Activated CD4-positive, alpha-beta T cell treated with anti-CD3 and anti-CD28 coated beads, Interleukin-2, amount 10 ng/mL, durations not matched to agents 24 days and 14 days (primary cell): ENCODE measurements at regions not wholly inside any gene's neighbourhood (a gene's known extent, or its start where the extent isn't known, plus 50 kb on each side); places are given as distances from the start of the nearest gene placed in this dataset.

Source experiments
- DNase-seq: peaks from one replicate; pipeline ENCODE4 v3.0.0; 2022
- H3K27ac Mint-ChIP-seq: one replicate; pipeline ENCODE4 v1.8.0; 2022; ENCODE audit warnings: mild to moderate bottlenecking, mixed read lengths
- H3K27me3 Mint-ChIP-seq: one replicate; pipeline ENCODE4 v1.8.0; 2022; ENCODE audit warnings: mixed read lengths
- H3K36me3 Mint-ChIP-seq: one replicate; pipeline ENCODE4 v1.8.0; 2022; ENCODE audit warnings: low read depth, mild to moderate bottlenecking, mixed read lengths
- H3K4me1 Mint-ChIP-seq: one replicate; pipeline ENCODE4 v1.8.0; 2021; ENCODE audit warnings: mixed read lengths
- H3K4me3 Mint-ChIP-seq: one replicate; pipeline ENCODE4 v1.8.0; 2022; ENCODE audit warnings: mild to moderate bottlenecking, moderate library complexity, mixed read lengths
- H3K9me3 Mint-ChIP-seq: one replicate; pipeline ENCODE4 v1.8.0; 2021; ENCODE audit warnings: mixed read lengths
- intact Hi-C: fragments of 100-400 bp; cut with micrococcal nuclease; formaldehyde crosslinking; loops from one replicate; pipeline ENCODE4 v1.15.1; 2023

GRCh38 chr10:111131168-111131799 lies 54.5 kb downstream of the ADRA2A start:
- DNase-seq, result no peak
- H3K27me3 Mint-ChIP-seq, result peaks cover 29% of the 10 kb centered on the region
- H3K27ac Mint-ChIP-seq, result no peak overlapping the region
- H3K9me3 Mint-ChIP-seq, result no peaks in the 10 kb centered on the region
- no peaks in the 10 kb centered on the region for H3K36me3 Mint-ChIP-seq
- no peak overlapping the region for H3K4me3 Mint-ChIP-seq
- intact Hi-C loops, result no loop called here
- H3K4me1 Mint-ChIP-seq, result no peaks in the 10 kb centered on the region

GRCh38 chr10:111137007-111137406 lies 60.2 kb downstream of the ADRA2A start:
- no peak overlapping the region for H3K27ac Mint-ChIP-seq
- H3K36me3 Mint-ChIP-seq, result no peaks in the 10 kb centered on the region
- peaks cover 34% of the 10 kb centered on the region for H3K27me3 Mint-ChIP-seq
- H3K4me3 Mint-ChIP-seq, result no peak overlapping the region
- H3K4me1 Mint-ChIP-seq, result no peaks in the 10 kb centered on the region
- no peaks in the 10 kb centered on the region for H3K9me3 Mint-ChIP-seq
- no peak for DNase-seq
- intact Hi-C loops, result no loop called here

- H3K27me3 Mint-ChIP-seq, result peaks cover 34% of the 10 kb centered on the region
- no peaks in the 10 kb centered on the region for H3K36me3 Mint-ChIP-seq
- no peak overlapping the region for H3K27ac Mint-ChIP-seq
- intact Hi-C loops, result no loop called here
- no peaks in the 10 kb centered on the region for H3K9me3 Mint-ChIP-seq
- no peaks in the 10 kb centered on the region for H3K4me1 Mint-ChIP-seq
- no peak for DNase-seq
- no peak overlapping the region for H3K4me3 Mint-ChIP-seq
Measured at GRCh38 chr10:111137587-111137986, 60.8 kb downstream of the ADRA2A start.

- Mint-ChIP-seq H3K9me3 (no peaks in the 10 kb centered on the region), H3K27me3 (peaks cover 25% of the 10 kb centered on the region), H3K36me3 (no peaks in the 10 kb centered on the region), H3K4me1 (no peaks in the 10 kb centered on the region), H3K4me3 (no peak overlapping the region), H3K27ac (no peak overlapping the region)
- no peak for DNase-seq
- intact Hi-C loops, result no loop called here
Measured at GRCh38 chr10:111138544-111138943, 61.7 kb downstream of the ADRA2A start.

DNA sequence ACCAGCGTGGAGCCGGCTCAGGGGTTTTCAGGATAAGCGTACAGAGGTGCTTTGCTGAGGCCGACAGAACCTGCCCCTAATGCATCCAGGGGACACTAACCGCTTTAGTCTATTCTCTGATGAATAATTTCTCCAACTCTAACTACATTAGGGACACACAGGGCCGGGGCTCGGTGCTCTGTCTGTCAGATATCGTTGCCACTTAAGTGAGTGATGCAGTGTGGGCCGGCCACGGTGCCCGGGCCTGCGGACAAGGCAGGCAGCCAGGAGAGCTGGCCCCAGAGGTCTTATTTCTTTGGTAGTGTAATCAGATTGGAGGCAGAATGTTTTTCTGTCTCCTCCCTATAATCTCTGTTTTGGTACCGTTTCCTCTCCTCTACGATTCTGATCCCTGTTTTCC lies 62.7 kb downstream of the ADRA2A start:
- H3K4me1 Mint-ChIP-seq, result no peaks in the 10 kb centered on the region
- no peaks in the 10 kb centered on the region for H3K9me3 Mint-ChIP-seq
- peaks cover 15% of the 10 kb centered on the region for H3K27me3 Mint-ChIP-seq
- intact Hi-C loops, result no loop called here
- H3K27ac Mint-ChIP-seq, result no peak overlapping the region
- no peak for DNase-seq
- H3K4me3 Mint-ChIP-seq, result no peak overlapping the region
- H3K36me3 Mint-ChIP-seq, result no peaks in the 10 kb centered on the region

DNA sequence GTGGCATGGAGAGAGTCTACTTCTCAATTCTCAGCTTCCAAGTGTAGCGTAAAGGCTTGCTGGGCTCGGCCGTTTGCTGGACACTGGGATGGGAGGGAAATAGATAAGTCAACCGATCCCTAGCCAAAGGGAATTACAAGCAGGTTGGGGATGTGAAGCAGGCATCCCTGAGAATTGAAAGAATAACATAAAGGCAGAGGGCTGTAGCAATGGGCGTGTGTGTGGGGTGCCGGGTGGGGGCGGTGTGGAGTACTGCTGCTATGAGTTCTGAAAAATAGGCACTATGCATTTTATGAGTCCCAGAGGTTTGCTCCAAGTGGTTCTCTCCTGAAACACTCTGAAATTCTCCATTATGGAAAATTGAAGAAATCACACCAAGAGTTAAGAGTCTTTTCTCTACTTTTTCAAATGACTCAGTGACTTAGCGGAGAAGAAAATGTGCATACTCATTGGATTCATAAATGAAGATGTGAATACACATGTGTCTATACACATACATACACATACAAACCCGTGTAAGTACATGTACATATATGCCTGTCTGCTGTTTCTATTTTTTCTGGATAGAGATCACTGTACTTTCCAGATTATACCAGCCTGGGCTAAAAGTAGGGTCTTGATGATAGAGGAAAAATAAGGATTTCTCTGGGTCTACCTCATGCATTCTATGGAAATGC lies 65.4 kb downstream of the ADRA2A start:
- Mint-ChIP-seq H3K36me3 (no peaks in the 10 kb centered on the region), H3K27ac (no peak overlapping the region), H3K4me1 (peaks cover 9% of the 10 kb centered on the region), H3K27me3 (peaks cover 7% of the 10 kb centered on the region), H3K4me3 (no peak overlapping the region), H3K9me3 (no peaks in the 10 kb centered on the region)
- no peak for DNase-seq
- intact Hi-C loops, result no loop called here

GRCh38 chr10:111146025-111146640 lies 69.3 kb downstream of the ADRA2A start:
- Mint-ChIP-seq H3K27ac (no peak overlapping the region), H3K36me3 (no peaks in the 10 kb centered on the region), H3K4me3 (no peak overlapping the region), H3K27me3 (peaks cover 7% of the 10 kb centered on the region), H3K4me1 (peaks cover 9% of the 10 kb centered on the region), H3K9me3 (no peaks in the 10 kb centered on the region)
- no peak for DNase-seq
- intact Hi-C loops, result no loop called here

DNA sequence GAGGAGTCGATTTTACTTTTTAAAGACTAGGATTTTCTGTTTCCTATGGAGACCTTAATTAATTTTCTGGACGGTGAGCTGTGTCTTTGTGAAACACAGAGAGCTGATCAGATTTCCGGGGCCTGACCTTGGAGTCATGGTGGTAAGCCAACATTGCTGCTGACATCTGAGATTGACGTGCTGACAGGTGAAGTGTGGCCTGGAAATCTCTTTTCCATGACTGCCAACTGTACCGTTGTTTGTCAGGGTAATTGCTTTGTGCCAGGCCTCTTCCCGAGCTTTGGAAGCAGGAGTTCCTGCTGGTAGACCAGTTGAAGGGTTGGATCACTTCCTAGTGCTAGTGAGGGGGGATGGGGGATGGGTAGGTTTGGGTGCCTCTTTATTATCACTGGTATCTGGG lies 71.2 kb downstream of the ADRA2A start:
- intact Hi-C loops, result no loop called here
- Mint-ChIP-seq H3K4me3 (no peak overlapping the region), H3K27me3 (peaks cover 3% of the 10 kb centered on the region), H3K4me1 (peaks cover 9% of the 10 kb centered on the region), H3K36me3 (no peaks in the 10 kb centered on the region), H3K9me3 (no peaks in the 10 kb centered on the region), H3K27ac (no peak overlapping the region)
- no peak for DNase-seq

GRCh38 chr10:111148440-111148839 lies 71.6 kb downstream of the ADRA2A start:
- intact Hi-C loops, result no loop called here
- DNase-seq, result no peak
- Mint-ChIP-seq H3K4me3 (no peak overlapping the region), H3K9me3 (no peaks in the 10 kb centered on the region), H3K36me3 (no peaks in the 10 kb centered on the region), H3K27me3 (peaks cover 3% of the 10 kb centered on the region), H3K27ac (no peak overlapping the region), H3K4me1 (peaks cover 9% of the 10 kb centered on the region)

GRCh38 chr10:111150691-111151090 lies 73.9 kb downstream of the ADRA2A start:
- H3K36me3 Mint-ChIP-seq, result no peaks in the 10 kb centered on the region
- H3K4me1 Mint-ChIP-seq, result peaks cover 9% of the 10 kb centered on the region
- no peak overlapping the region for H3K4me3 Mint-ChIP-seq
- peaks cover 6% of the 10 kb centered on the region for H3K27me3 Mint-ChIP-seq
- intact Hi-C loops, result no loop called here
- H3K9me3 Mint-ChIP-seq, result no peaks in the 10 kb centered on the region
- no peak overlapping the region for H3K27ac Mint-ChIP-seq
- no peak for DNase-seq

DNA sequence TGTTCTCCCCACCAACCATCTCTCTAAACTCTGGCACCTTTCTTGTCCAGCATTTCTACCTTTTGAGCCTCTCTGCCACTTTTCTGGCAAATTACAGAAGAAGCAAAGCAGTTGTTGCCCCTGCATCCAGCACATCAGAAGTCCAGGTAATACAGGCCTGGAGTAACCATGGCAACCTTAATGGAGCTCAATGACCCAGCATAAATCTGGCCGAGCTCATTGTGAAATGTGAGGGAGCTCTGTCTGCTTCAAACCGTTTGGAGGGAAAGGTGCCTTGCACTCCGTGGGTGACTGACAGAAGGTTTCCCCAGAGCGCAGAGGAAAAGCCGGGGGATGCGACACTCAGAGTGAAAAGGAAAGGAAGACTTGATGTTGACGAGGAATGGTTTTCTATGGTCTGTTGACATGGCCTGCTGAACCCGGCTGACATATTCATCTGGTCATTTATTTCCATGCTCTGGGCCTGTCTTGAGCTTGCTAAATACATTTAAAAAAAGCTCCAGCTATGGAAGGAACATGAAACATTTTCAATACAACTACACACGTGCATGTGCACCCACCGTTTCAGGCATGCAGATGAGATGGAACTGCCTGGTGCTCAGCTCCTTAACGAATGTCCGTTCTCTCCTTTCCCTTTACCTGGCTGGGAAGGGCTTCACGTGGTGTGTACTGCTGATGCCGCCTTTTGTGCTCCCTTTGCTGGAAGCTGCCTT lies 74.9 kb downstream of the ADRA2A start:
- no peak for DNase-seq
- Mint-ChIP-seq H3K4me1 (no peaks in the 10 kb centered on the region), H3K27ac (no peak overlapping the region), H3K4me3 (no peak overlapping the region), H3K27me3 (peaks cover 10% of the 10 kb centered on the region), H3K9me3 (no peaks in the 10 kb centered on the region), H3K36me3 (no peaks in the 10 kb centered on the region)
- intact Hi-C loops, result no loop called here

DNA sequence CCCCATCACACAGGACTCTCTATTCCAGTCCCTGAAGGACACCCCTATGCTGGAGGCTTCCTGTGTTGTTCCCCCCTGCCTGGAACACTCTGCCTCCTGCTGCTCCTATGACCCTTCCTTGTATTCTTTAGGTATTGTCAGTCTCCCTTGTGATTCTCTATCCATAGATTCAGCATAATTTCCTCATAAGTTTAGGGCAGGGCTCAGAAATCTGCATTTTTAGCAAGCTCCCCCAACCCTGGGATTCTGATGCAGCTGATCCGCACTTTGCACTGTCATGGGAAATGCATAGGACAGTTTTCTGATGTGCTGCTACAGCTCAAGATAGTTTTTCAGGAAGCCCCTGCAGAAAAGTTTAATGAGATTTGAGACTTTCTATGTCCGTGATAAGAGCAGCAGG lies 79.9 kb downstream of the ADRA2A start:
- no peaks in the 10 kb centered on the region for H3K36me3 Mint-ChIP-seq
- H3K4me3 Mint-ChIP-seq, result no peak overlapping the region
- no peak overlapping the region for H3K27ac Mint-ChIP-seq
- H3K27me3 Mint-ChIP-seq, result peaks cover 15% of the 10 kb centered on the region
- no peaks in the 10 kb centered on the region for H3K4me1 Mint-ChIP-seq
- intact Hi-C loops, result no loop called here
- H3K9me3 Mint-ChIP-seq, result no peaks in the 10 kb centered on the region
- DNase-seq, result no peak

- H3K27ac Mint-ChIP-seq, result no peak overlapping the region
- no peak overlapping the region for H3K4me3 Mint-ChIP-seq
- no peaks in the 10 kb centered on the region for H3K36me3 Mint-ChIP-seq
- no peaks in the 10 kb centered on the region for H3K4me1 Mint-ChIP-seq
- intact Hi-C loops, result no loop called here
- peaks cover 23% of the 10 kb centered on the region for H3K27me3 Mint-ChIP-seq
- DNase-seq, result no peak
- H3K9me3 Mint-ChIP-seq, result no peaks in the 10 kb centered on the region
Measured at GRCh38 chr10:111158595-111158994, 81.8 kb downstream of the ADRA2A start.
